ENCODE measurements at regions not wholly inside any gene's neighbourhood (a gene's known extent, or its start where the extent isn't known, plus 50 kb on each side); places are given as distances from the start of the nearest gene placed in this dataset.

DNA sequence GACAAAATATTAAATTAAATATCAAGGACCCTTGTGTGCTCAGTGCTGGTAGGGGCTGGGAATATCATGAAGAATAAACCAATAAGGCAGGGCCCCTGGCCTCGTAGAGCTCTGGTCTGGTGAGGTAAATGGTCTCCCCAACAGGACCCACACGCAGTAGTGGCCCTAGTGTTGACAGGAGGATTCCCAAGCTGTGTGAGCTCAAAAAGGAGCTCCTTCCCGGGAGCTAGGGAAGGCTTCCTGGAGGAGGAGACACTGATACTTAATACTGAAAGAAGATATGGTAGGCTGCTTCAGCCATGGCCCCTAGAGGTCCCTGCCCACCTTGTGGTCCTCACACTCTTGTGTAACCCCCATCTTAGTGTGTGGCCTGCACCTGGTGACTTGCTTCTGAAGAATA, 209.1 kb downstream of the NFATC2 start:
- DNase-seq (ENCODE audit: extremely low read depth in 1 of 4, low spot score in 3 of 4) = no peak
- ATAC-seq = no peak
- no peaks in the 10 kb centered on the region for H3K9me3 ChIP-seq (replicated peaks; ENCODE audit: control insufficient read depth, insufficient read depth, low read depth, low read length)
- intact Hi-C loops (cut with micrococcal nuclease) = no loop called here
- H3K79me2 ChIP-seq (ENCODE audit: control insufficient read depth, insufficient read depth, low read length) = no peaks in the 10 kb centered on the region
- no peaks in the 10 kb centered on the region for H3K36me3 ChIP-seq (ENCODE audit: control insufficient read depth, insufficient read depth, low read length)
- H3K9me1 ChIP-seq (ENCODE audit: control insufficient read depth, insufficient read depth, low read length) = no peaks in the 10 kb centered on the region
- no TSS peak for BruUV-seq (replicated peaks)
- H3K27ac ChIP-seq (ENCODE audit: extremely low read depth, low read depth, low read length) = no peak overlapping the region
- in situ Hi-C loops (cut with MboI) = no loop called here
- ChIA-PET POLR2A (no interaction called here), CTCF (ENCODE audit: low intra/inter-chr PET ratio) (no interaction called here)
- no peak overlapping the region for H3K4me3 ChIP-seq
- no peak overlapping the region for H3K4me2 ChIP-seq (ENCODE audit: insufficient read depth, low read length)
- H3K4me1 ChIP-seq (replicated peaks in 1 of 2; ENCODE audit: control insufficient read depth in 2 of 2, insufficient read depth in 2 of 2, low read length in 2 of 2) = peaks cover 0 to 13% of the 10 kb centered on the region in 2 experiments; a peak in 4 of 5 replicates
- H2AFZ ChIP-seq (ENCODE audit: low read depth, low read length) = no peak overlapping the region
- no peak for FAIRE-seq
- H3K27me3 ChIP-seq (ENCODE audit: control insufficient read depth in 2 of 2, insufficient read depth in 2 of 2, low read length in 2 of 2) = peaks cover 0 to 21% of the 10 kb centered on the region in 2 experiments; a peak in 3 of 5 replicates
- H4K20me1 ChIP-seq (replicated peaks; ENCODE audit: control insufficient read depth, insufficient read depth, low read length) = no peaks in the 10 kb centered on the region
- no peak overlapping the region for H3K9ac ChIP-seq (ENCODE audit: insufficient read depth in 1 of 2, low read depth in 2 of 2, low read length in 2 of 2)
- TF ChIP-seq ZFP36 (IDR thresholded peaks at IDR 0.05; ENCODE audit: low read depth, low read length, partially characterized antibody) (peak; percentile 79), ZNF263 (CRISPR knock-in tag; IDR thresholded peaks at IDR 0.05; ENCODE audit: borderline replicate concordance) (no peak)
- WGBS (ENCODE audit: insufficient coverage, low coverage, missing lambda C conversion rate) = 14% methylated on average over 3 of the region's 3 CpGs

DNA sequence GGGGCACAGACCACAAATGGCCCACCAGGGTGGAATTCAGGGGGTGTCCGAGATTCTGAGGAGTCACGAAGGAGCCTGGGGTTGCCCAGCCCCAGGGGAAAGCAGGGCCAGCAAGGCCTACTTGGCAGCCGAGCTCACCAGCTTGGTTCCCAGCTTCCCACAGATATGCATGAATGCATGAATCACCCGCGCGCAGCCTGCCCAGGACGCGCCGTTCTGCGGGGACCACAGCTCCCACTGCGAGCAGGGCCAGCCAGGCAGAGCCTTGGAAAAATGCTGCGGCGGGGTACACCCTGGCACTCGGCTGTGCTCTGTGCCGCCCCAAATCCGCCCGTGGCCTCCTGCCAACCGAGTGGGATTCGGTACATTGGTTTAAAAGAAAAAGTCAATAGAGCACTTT, 211.0 kb downstream of the NFATC2 start:
- H3K9me3 ChIP-seq (replicated peaks; ENCODE audit: control insufficient read depth, insufficient read depth, low read depth, low read length) = no peaks in the 10 kb centered on the region
- 0 out of 4 replicates have a peak overlapping the region, but pooled peaks of 1 of the 2 experiments have one; percentile 62 for H3K9ac ChIP-seq (ENCODE audit: insufficient read depth in 1 of 2, low read depth in 2 of 2, low read length in 2 of 2)
- ChIA-PET POLR2A (interaction anchor here (0.6 kb wide), 1 partner anchor 16 kb away, joined by 3 read pairs; no protein-coding TSS in a partner anchor), CTCF (ENCODE audit: low intra/inter-chr PET ratio) (no interaction called here)
- no peak overlapping the region for H3K4me2 ChIP-seq (ENCODE audit: insufficient read depth, low read length)
- in situ Hi-C loops (cut with MboI) (no loop called here), intact Hi-C loops (cut with micrococcal nuclease) (no loop called here)
- no peaks in the 10 kb centered on the region for H3K79me2 ChIP-seq (ENCODE audit: control insufficient read depth, insufficient read depth, low read length)
- no TSS peak for BruUV-seq (replicated peaks)
- DNase-seq (ENCODE audit: extremely low read depth in 1 of 4, low spot score in 3 of 4) (no peak), FAIRE-seq (no peak), ATAC-seq (no peak)
- 20% methylated on average over 16 of the region's 19 CpGs for WGBS (ENCODE audit: insufficient coverage, low coverage, missing lambda C conversion rate)
- no peak overlapping the region for H2AFZ ChIP-seq (ENCODE audit: low read depth, low read length)
- H3K4me3 ChIP-seq = no peak overlapping the region
- H4K20me1 ChIP-seq (replicated peaks; ENCODE audit: control insufficient read depth, insufficient read depth, low read length) = no peaks in the 10 kb centered on the region
- H3K4me1 ChIP-seq (replicated peaks in 1 of 2; ENCODE audit: control insufficient read depth in 2 of 2, insufficient read depth in 2 of 2, low read length in 2 of 2) = no peaks in the 10 kb centered on the region; a peak in 2 of 5 replicates
- TF ChIP-seq ZNF778 (CRISPR knock-in tag; IDR thresholded peaks at IDR 0.05) = no peak
- no peak for TF ChIP-seq BCL6 (CRISPR knock-in tag; IDR thresholded peaks at IDR 0.05)
- TF ChIP-seq, protein P1, sequence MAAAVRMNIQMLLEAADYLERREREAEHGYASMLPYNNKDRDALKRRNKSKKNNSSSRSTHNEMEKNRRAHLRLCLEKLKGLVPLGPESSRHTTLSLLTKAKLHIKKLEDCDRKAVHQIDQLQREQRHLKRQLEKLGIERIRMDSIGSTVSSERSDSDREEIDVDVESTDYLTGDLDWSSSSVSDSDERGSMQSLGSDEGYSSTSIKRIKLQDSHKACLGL (CRISPR knock-in tag; IDR thresholded peaks at IDR 0.05; ENCODE audit: borderline replicate concordance, poor library complexity, severe bottlenecking) = no peak
- no peak for TF ChIP-seq ZBTB8A (IDR thresholded peaks at IDR 0.05; ENCODE audit: partially characterized antibody)
- no peak overlapping the region for H3K27ac ChIP-seq (ENCODE audit: extremely low read depth, low read depth, low read length)
- peaks cover 0 to 32% of the 10 kb centered on the region in 2 experiments; a peak in 3 of 5 replicates for H3K27me3 ChIP-seq (ENCODE audit: control insufficient read depth in 2 of 2, insufficient read depth in 2 of 2, low read length in 2 of 2)
- no peaks in the 10 kb centered on the region for H3K36me3 ChIP-seq (ENCODE audit: control insufficient read depth, insufficient read depth, low read length)
- no peaks in the 10 kb centered on the region for H3K9me1 ChIP-seq (ENCODE audit: control insufficient read depth, insufficient read depth, low read length)

Data from K562 (cell line).